ENCODE measurements at regions not wholly inside any gene's neighbourhood (a gene's known extent, or its start where the extent isn't known, plus 50 kb on each side); places are given as distances from the start of the nearest gene placed in this dataset.
"Not testable (repeated sequence)": the region's sequence is repeated elsewhere in the genome, so short reads cannot be mapped to it uniquely, and the experiment has no call there.

DNA sequence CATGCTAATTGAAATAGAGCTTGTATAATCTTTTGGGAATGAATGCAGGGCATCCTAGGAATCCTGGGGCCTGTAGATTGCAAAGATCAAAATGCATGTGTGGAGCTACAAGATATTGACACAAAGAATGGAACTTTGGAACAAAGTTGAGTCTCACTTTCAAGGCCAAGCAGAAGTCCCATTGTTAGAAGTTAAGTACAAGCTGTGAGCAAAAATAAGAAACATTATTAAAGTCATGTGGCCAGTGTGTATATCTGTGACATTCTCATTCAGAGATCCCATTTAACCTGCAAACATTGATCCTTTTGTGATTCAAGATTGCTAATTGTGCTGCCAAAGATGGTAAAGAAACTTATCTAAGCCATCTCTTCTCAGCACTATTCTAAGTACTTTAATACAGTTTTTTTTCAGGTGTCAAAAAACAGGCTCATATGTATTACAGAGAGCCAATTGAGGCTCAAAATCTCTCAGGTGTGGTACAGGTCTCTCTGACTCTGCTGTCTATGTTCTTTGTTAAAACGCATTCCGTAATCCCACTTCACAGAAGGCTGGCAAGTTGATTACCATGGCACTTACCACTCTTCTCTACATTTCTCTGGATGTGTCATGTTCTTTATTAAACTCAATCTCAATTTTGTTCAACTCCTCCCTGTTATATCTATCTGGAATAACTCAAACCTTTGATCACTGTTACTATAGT lies 704.4 kb upstream of the NEGR1 start:
- BruUV-seq (replicated peaks) = no TSS peak
- Mint-ChIP-seq H3K36me3 (ENCODE audit: insufficient read depth, unreplicated experiment) (no peaks in the 10 kb centered on the region), H3K27me3 (ENCODE audit: insufficient read depth, unreplicated experiment) (no peaks in the 10 kb centered on the region), H3K9me3 (ENCODE audit: unreplicated experiment) (peaks cover 6% of the 10 kb centered on the region), H3K27ac (ENCODE audit: unreplicated experiment) (no peak overlapping the region), H3K4me3 (ENCODE audit: unreplicated experiment) (no peak overlapping the region), H3K4me1 (ENCODE audit: low read depth, unreplicated experiment) (no peaks in the 10 kb centered on the region)
- H3K4me3 ChIP-seq (ENCODE audit: low read depth, low read length) = no peak overlapping the region
- TF ChIP-seq, protein P1, sequence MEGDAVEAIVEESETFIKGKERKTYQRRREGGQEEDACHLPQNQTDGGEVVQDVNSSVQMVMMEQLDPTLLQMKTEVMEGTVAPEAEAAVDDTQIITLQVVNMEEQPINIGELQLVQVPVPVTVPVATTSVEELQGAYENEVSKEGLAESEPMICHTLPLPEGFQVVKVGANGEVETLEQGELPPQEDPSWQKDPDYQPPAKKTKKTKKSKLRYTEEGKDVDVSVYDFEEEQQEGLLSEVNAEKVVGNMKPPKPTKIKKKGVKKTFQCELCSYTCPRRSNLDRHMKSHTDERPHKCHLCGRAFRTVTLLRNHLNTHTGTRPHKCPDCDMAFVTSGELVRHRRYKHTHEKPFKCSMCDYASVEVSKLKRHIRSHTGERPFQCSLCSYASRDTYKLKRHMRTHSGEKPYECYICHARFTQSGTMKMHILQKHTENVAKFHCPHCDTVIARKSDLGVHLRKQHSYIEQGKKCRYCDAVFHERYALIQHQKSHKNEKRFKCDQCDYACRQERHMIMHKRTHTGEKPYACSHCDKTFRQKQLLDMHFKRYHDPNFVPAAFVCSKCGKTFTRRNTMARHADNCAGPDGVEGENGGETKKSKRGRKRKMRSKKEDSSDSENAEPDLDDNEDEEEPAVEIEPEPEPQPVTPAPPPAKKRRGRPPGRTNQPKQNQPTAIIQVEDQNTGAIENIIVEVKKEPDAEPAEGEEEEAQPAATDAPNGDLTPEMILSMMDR (IDR thresholded peaks at IDR 0.05; ENCODE audit: insufficient read depth in 1 of 2, low read depth in 1 of 2, low read length in 1 of 2, severe bottlenecking in 1 of 2, unreplicated experiment in 1 of 2) = no peak
- H3K27me3 ChIP-seq (replicated peaks; ENCODE audit: control insufficient read depth, insufficient read depth, low read length) = no peaks in the 10 kb centered on the region
- POLR2A ChIA-PET = no interaction called here
- H3K36me3 ChIP-seq (ENCODE audit: control insufficient read depth, insufficient read depth, low read length) = no peaks in the 10 kb centered on the region
- CTCF ChIA-PET = no interaction called here
- intact Hi-C loops (cut with micrococcal nuclease; ENCODE audit: unreplicated experiment) = no loop called here
- H3K4me1 ChIP-seq = no peaks in the 10 kb centered on the region
- DNase-seq = no peak
- no peaks in the 10 kb centered on the region for H3K9me3 ChIP-seq

- POLR2A ChIA-PET; DNase-seq; H3K4me1 Mint-ChIP-seq (ENCODE audit: low read depth, unreplicated experiment): not testable (repeated sequence)
Measured at GRCh38 chr1:72985024-72985423, 702.7 kb upstream of the NEGR1 start.

DNA sequence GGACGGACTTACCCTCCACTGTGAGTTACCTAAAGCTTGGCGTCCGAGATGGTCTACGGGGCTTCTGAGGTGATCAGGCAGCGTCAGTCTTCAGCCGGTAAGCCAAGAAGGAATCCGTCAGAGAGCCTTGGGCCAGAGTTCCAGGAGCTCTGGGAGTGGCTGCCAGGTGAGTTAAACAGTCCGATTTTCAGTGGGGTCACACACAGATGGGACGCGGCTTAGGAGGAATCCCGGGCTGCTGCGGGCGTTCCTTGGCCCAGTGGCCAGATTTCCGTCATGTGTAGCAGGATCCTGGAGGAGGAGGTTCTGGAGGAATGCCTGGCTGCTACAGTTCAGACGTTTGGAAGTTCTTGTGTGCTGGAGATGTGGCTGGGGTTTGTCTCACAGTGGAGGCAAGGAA lies 700.7 kb upstream of the NEGR1 start:
- H3K9me3 ChIP-seq; H3K36me3 ChIP-seq (ENCODE audit: control insufficient read depth, insufficient read depth, low read length); H3K4me3 ChIP-seq (ENCODE audit: low read depth, low read length); H3K36me3 Mint-ChIP-seq (ENCODE audit: insufficient read depth, unreplicated experiment); DNase-seq; CTCF ChIA-PET; BruUV-seq (replicated peaks); H3K4me1 ChIP-seq; H3K4me1 Mint-ChIP-seq (ENCODE audit: low read depth, unreplicated experiment); H3K27me3 ChIP-seq (replicated peaks; ENCODE audit: control insufficient read depth, insufficient read depth, low read length); H3K4me3 Mint-ChIP-seq (ENCODE audit: unreplicated experiment); H3K9me3 Mint-ChIP-seq (ENCODE audit: unreplicated experiment); H3K27ac Mint-ChIP-seq (ENCODE audit: unreplicated experiment); H3K27me3 Mint-ChIP-seq (ENCODE audit: insufficient read depth, unreplicated experiment); POLR2A ChIA-PET; intact Hi-C loops (cut with micrococcal nuclease; ENCODE audit: unreplicated experiment): not testable (repeated sequence)

More at GRCh38 chr1:72985024-72985423, 702.7 kb upstream of the NEGR1 start:
- H3K9me3 Mint-ChIP-seq (ENCODE audit: unreplicated experiment); intact Hi-C loops (cut with micrococcal nuclease; ENCODE audit: unreplicated experiment); H3K9me3 ChIP-seq; H3K36me3 ChIP-seq (ENCODE audit: control insufficient read depth, insufficient read depth, low read length); H3K4me3 ChIP-seq (ENCODE audit: low read depth, low read length); BruUV-seq (replicated peaks); H3K4me1 ChIP-seq; H3K36me3 Mint-ChIP-seq (ENCODE audit: insufficient read depth, unreplicated experiment); H3K27me3 ChIP-seq (replicated peaks; ENCODE audit: control insufficient read depth, insufficient read depth, low read length); H3K4me3 Mint-ChIP-seq (ENCODE audit: unreplicated experiment); H3K27ac Mint-ChIP-seq (ENCODE audit: unreplicated experiment); CTCF ChIA-PET; H3K27me3 Mint-ChIP-seq (ENCODE audit: insufficient read depth, unreplicated experiment): not testable (repeated sequence)

DNA sequence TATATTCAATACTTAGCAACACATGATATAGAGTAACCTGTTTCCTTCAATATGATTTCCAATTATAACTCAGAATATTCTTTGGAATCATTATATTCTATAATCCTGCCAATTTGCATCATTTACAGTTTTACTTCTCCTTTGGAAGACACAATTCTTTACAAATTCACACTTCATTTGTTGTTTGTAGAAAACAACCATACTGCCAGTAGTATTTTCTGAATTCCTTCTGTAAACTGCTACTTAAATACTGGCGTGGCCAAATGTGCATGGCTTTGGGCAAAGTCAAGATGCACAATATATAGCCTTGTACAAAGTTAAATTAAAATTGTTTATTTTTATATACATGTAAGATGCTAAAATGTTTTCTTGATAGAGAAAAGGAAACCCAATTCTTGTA lies 687.1 kb upstream of the NEGR1 start:
- no peaks in the 10 kb centered on the region for H3K27me3 Mint-ChIP-seq (ENCODE audit: insufficient read depth, unreplicated experiment)
- H3K36me3 Mint-ChIP-seq (ENCODE audit: insufficient read depth, unreplicated experiment) = no peaks in the 10 kb centered on the region
- Histone ChIP-seq H3K4me3 (ENCODE audit: low read depth, low read length) (no peak overlapping the region), H3K27me3 (replicated peaks; ENCODE audit: control insufficient read depth, insufficient read depth, low read length) (no peaks in the 10 kb centered on the region), H3K4me1 (no peaks in the 10 kb centered on the region), H3K36me3 (ENCODE audit: control insufficient read depth, insufficient read depth, low read length) (no peaks in the 10 kb centered on the region), H3K9me3 (no peaks in the 10 kb centered on the region)
- no peaks in the 10 kb centered on the region for H3K9me3 Mint-ChIP-seq (ENCODE audit: unreplicated experiment)
- no peak overlapping the region for H3K4me3 Mint-ChIP-seq (ENCODE audit: unreplicated experiment)
- DNase-seq = no peak
- intact Hi-C loops (cut with micrococcal nuclease; ENCODE audit: unreplicated experiment) = no loop called here
- H3K4me1 Mint-ChIP-seq (ENCODE audit: low read depth, unreplicated experiment) = no peaks in the 10 kb centered on the region
- ChIA-PET CTCF (no interaction called here), POLR2A (no interaction called here)
- H3K27ac Mint-ChIP-seq (ENCODE audit: unreplicated experiment) = no peak overlapping the region
- TF ChIP-seq, protein P1 (IDR thresholded peaks at IDR 0.05; ENCODE audit: insufficient read depth in 1 of 2, low read depth in 1 of 2, low read length in 1 of 2, severe bottlenecking in 1 of 2, unreplicated experiment in 1 of 2) = no peak
- no TSS peak for BruUV-seq (replicated peaks)
